ENCODE measurements at regions not wholly inside any gene's neighbourhood (a gene's known extent, or its start where the extent isn't known, plus 50 kb on each side); places are given as distances from the start of the nearest gene placed in this dataset.

- no peak overlapping the region for H3K4me3 ChIP-seq
- intact Hi-C loops (cut with micrococcal nuclease): no loop called here
- no peaks in the 10 kb centered on the region for H3K4me1 ChIP-seq (replicated peaks in 1 of 2; ENCODE audit: control insufficient read depth in 2 of 2, insufficient read depth in 2 of 2, low read length in 2 of 2)
- H3K27me3 ChIP-seq (ENCODE audit: control insufficient read depth in 2 of 2, insufficient read depth in 2 of 2, low read length in 2 of 2): no peaks in the 10 kb centered on the region
- FAIRE-seq: no peak
- in situ Hi-C loops (cut with MboI): no loop called here
- no peak for ATAC-seq
- no peaks in the 10 kb centered on the region for H3K9me3 ChIP-seq (replicated peaks; ENCODE audit: control insufficient read depth, insufficient read depth, low read depth, low read length)
- no peaks in the 10 kb centered on the region for H4K20me1 ChIP-seq (replicated peaks; ENCODE audit: control insufficient read depth, insufficient read depth, low read length)
- H3K4me2 ChIP-seq (ENCODE audit: insufficient read depth, low read length): no peak overlapping the region
- no peak overlapping the region for H3K9ac ChIP-seq (ENCODE audit: insufficient read depth in 1 of 2, low read depth in 2 of 2, low read length in 2 of 2)
- no peaks in the 10 kb centered on the region for H3K9me1 ChIP-seq (ENCODE audit: control insufficient read depth, insufficient read depth, low read length)
- CTCF ChIA-PET (ENCODE audit: low intra/inter-chr PET ratio): no interaction called here
- H3K36me3 ChIP-seq (ENCODE audit: control insufficient read depth, insufficient read depth, low read length): no peaks in the 10 kb centered on the region
- BruUV-seq (replicated peaks): no TSS peak
- H3K79me2 ChIP-seq (ENCODE audit: control insufficient read depth, insufficient read depth, low read length): no peaks in the 10 kb centered on the region
- no peak overlapping the region for H3K27ac ChIP-seq (ENCODE audit: extremely low read depth, low read depth, low read length)
- TF ChIP-seq MBD1 (CRISPR knock-in tag; IDR thresholded peaks at IDR 0.05): no peak
- TF ChIP-seq MAFG (tag; conservative IDR thresholded peaks at IDR 0.05): 0 out of 2 replicates have a peak, but pooled peaks have one; percentile 12
- no peak for TF ChIP-seq NUFIP1 (IDR thresholded peaks at IDR 0.05; ENCODE audit: partially characterized antibody)
- peak; percentile 32; the same call in 1 of the 2 replicates for TF ChIP-seq ZNF316 (IDR thresholded peaks at IDR 0.05)
- TF ChIP-seq, protein P1, sequence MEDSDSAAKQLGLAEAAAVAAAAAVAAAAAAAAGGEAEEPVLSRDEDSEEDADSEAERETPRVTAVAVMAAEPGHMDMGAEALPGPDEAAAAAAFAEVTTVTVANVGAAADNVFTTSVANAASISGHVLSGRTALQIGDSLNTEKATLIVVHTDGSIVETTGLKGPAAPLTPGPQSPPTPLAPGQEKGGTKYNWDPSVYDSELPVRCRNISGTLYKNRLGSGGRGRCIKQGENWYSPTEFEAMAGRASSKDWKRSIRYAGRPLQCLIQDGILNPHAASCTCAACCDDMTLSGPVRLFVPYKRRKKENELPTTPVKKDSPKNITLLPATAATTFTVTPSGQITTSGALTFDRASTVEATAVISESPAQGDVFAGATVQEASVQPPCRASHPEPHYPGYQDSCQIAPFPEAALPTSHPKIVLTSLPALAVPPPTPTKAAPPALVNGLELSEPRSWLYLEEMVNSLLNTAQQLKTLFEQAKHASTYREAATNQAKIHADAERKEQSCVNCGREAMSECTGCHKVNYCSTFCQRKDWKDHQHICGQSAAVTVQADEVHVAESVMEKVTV (CRISPR knock-in tag; IDR thresholded peaks at IDR 0.05): no peak
- no peak for TF ChIP-seq ZMIZ1 (IDR thresholded peaks at IDR 0.05; ENCODE audit: low read depth in 2 of 2, low read length in 2 of 2)
- no peak for TF ChIP-seq GABPA (tag; conservative IDR thresholded peaks at IDR 0.05; ENCODE audit: low read depth)
- TF ChIP-seq MTA1 (IDR thresholded peaks at IDR 0.05; ENCODE audit: borderline replicate concordance): no peak
- TF ChIP-seq MYBL2 (IDR thresholded peaks at IDR 0.05; ENCODE audit: low read depth): no peak
- no peak for TF ChIP-seq MYBL2 (CRISPR knock-in tag; IDR thresholded peaks at IDR 0.05; ENCODE audit: borderline replicate concordance)
- TF ChIP-seq, protein P2, sequence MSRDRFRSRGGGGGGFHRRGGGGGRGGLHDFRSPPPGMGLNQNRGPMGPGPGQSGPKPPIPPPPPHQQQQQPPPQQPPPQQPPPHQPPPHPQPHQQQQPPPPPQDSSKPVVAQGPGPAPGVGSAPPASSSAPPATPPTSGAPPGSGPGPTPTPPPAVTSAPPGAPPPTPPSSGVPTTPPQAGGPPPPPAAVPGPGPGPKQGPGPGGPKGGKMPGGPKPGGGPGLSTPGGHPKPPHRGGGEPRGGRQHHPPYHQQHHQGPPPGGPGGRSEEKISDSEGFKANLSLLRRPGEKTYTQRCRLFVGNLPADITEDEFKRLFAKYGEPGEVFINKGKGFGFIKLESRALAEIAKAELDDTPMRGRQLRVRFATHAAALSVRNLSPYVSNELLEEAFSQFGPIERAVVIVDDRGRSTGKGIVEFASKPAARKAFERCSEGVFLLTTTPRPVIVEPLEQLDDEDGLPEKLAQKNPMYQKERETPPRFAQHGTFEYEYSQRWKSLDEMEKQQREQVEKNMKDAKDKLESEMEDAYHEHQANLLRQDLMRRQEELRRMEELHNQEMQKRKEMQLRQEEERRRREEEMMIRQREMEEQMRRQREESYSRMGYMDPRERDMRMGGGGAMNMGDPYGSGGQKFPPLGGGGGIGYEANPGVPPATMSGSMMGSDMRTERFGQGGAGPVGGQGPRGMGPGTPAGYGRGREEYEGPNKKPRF (IDR thresholded peaks at IDR 0.05; ENCODE audit: low read depth, low read length): no peak
- no peak for DNase-seq (ENCODE audit: extremely low read depth in 1 of 4, low spot score in 3 of 4)
- H2AFZ ChIP-seq (ENCODE audit: low read depth, low read length): no peak overlapping the region
- POLR2A ChIA-PET: no interaction called here
Measured at GRCh38 chr6:65900928-65901327, 193.9 kb upstream of the EYS start.

Data from K562 (cell line).